Skeletal muscle tissue (tissue), 3 donors: ENCODE measurements at regions not wholly inside any gene's neighbourhood (a gene's known extent, or its start where the extent isn't known, plus 50 kb on each side); places are given as distances from the start of the nearest gene placed in this dataset.
"Not testable (repeated sequence)": the region's sequence is repeated elsewhere in the genome, so short reads cannot be mapped to it uniquely, and the experiment has no call there.

Experiments
- H3K27ac ChIP-seq: one replicate; pipeline ENCODE4 v1.7.0; 2013; ENCODE audit warnings: mild to moderate bottlenecking, low read depth, low read length, inconsistent platforms
- H3K27me3 ChIP-seq, 3 donors: one replicate each; pipeline ENCODE4 v1.7.0; 2013; ENCODE audit warnings: low read length in 3 of 3; ENCODE audit not compliant: control insufficient read depth in 3 of 3, insufficient read depth in 3 of 3
- H3K36me3 ChIP-seq, 3 donors: one replicate each; pipeline ENCODE4 v1.7.0; 2013; ENCODE audit warnings: low read length in 3 of 3; ENCODE audit not compliant: control insufficient read depth in 3 of 3, insufficient read depth in 3 of 3
- H3K4me1 ChIP-seq, 3 donors: one replicate each; pipeline ENCODE4 v1.7.0; 2013; ENCODE audit warnings: low read length in 3 of 3, mild to moderate bottlenecking in 3 of 3; ENCODE audit not compliant: control insufficient read depth in 3 of 3, insufficient read depth in 3 of 3
- H3K4me3 ChIP-seq, 3 donors: one replicate each; pipeline ENCODE4 v1.7.0; 2013; ENCODE audit warnings: low read length in 3 of 3
- H3K9ac ChIP-seq, 3 donors: one replicate each; pipeline ENCODE4 v1.7.0; 2013; ENCODE audit warnings: low read length in 3 of 3, mild to moderate bottlenecking in 3 of 3, moderate library complexity in 2 of 3, low read depth in 1 of 3
- H3K9me3 ChIP-seq, 3 donors: one replicate each; pipeline ENCODE4 v1.7.0; 2013; ENCODE audit warnings: low read length in 3 of 3; ENCODE audit not compliant: control insufficient read depth in 3 of 3
- donor health status: Osteomylitis.

GRCh38 chr20:29320216-29320949, 1937.1 kb upstream of the DEFB115 start:
- not testable (repeated sequence) for H3K27ac ChIP-seq
- H3K27me3 ChIP-seq = peaks cover 0 to 13% (median 3%) of the 10 kb centered on the region in 3 donors

GRCh38 chr20:29323631-29324515, 1933.6 kb upstream of the DEFB115 start:
- H3K4me1 ChIP-seq, H3K4me3 ChIP-seq, H3K27ac ChIP-seq, H3K36me3 ChIP-seq, H3K9me3 ChIP-seq, H3K9ac ChIP-seq: not testable (repeated sequence)
- H3K27me3 ChIP-seq = peaks cover 0 to 18% (median 3%) of the 10 kb centered on the region in 3 donors

More at GRCh38 chr20:29320216-29320949, 1937.1 kb upstream of the DEFB115 start:
- H3K9me3 ChIP-seq, H3K9ac ChIP-seq, H3K4me1 ChIP-seq, H3K36me3 ChIP-seq: not testable (repeated sequence)
- peak overlapping the region in 1 of 3 donors; percentile 23 for H3K4me3 ChIP-seq

- H3K36me3 ChIP-seq, H3K4me3 ChIP-seq, H3K27ac ChIP-seq, H3K9ac ChIP-seq, H3K9me3 ChIP-seq, H3K4me1 ChIP-seq: not testable (repeated sequence)
- peaks cover 0 to 18% (median 3%) of the 10 kb centered on the region in 3 donors for H3K27me3 ChIP-seq
Measured at GRCh38 chr20:29324516-29325303, 1932.8 kb upstream of the DEFB115 start.

- no peak overlapping the region for H3K27ac ChIP-seq
- peaks cover 0 to 3% (median 0%) of the 10 kb centered on the region in 3 donors for H3K9me3 ChIP-seq
- no peak overlapping the region for H3K4me3 ChIP-seq
- peaks cover 0 to 18% (median 3%) of the 10 kb centered on the region in 3 donors for H3K27me3 ChIP-seq
- no peak overlapping the region for H3K9ac ChIP-seq
- H3K36me3 ChIP-seq = no peaks in the 10 kb centered on the region
- H3K4me1 ChIP-seq = no peaks in the 10 kb centered on the region
Measured at GRCh38 chr20:29325304-29325640, 1932.2 kb upstream of the DEFB115 start.

DNA sequence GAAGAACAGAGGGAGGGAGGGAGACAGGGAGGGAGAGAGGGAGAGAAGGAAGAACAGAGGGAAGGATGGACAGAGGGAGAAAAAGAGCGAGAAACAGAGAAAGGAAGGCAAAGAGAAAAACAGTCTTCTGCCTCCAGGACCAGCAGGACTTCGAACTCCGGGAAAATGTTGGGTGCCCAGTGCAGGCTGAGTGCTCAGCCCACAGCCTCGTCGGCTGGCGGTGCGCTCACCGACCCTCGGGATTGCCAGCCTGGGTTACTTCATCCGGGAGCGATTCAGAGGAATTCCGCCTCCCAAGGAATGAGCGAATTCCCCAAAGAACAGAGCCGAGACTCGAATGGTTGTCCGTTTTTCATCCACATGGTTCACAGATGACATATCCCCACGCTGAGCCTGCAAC, 1931.7 kb upstream of the DEFB115 start:
- not testable (repeated sequence) for H3K27ac ChIP-seq, H3K9ac ChIP-seq, H3K4me3 ChIP-seq, H3K4me1 ChIP-seq, H3K9me3 ChIP-seq, H3K36me3 ChIP-seq
- H3K27me3 ChIP-seq = peaks cover 0 to 15% (median 3%) of the 10 kb centered on the region in 3 donors

DNA sequence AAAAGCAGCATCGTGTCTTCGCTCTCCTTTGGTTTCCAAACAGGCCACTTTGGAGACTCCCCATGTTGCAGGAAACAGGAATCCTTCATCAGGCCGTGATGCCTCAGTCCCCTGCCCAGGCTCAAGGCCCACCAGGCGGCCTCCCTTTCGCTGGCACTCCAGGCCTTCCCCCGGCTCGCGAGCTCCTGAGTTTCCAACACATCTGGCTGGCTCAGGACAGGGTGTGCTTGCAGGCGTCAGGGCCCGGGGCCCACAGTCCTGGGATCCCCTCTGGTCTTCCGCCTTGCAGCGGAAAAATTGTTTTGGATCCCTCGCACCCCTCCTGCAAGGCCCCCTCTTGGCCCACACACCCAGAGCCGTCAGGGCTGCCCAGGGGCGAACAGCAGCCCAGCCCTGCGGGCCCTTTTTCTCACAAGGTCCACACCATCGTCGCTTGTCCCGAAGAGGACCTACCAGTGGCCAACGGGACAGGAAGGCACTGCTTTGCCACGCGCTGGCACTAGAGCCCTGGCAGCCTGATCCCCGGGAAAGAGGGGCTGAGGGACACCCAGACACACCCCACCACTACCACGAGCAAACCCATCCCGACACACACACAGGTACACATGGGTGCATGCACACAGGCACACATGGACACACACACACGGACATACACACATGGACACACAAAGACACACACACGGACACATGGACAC, 1930.9 kb upstream of the DEFB115 start:
- no peak overlapping the region for H3K27ac ChIP-seq
- H3K4me1 ChIP-seq = no peaks in the 10 kb centered on the region
- no peaks in the 10 kb centered on the region for H3K36me3 ChIP-seq
- peaks cover 0 to 14% (median 3%) of the 10 kb centered on the region in 3 donors for H3K27me3 ChIP-seq
- H3K4me3 ChIP-seq = peak overlapping the region in 1 of 3 donors; percentile 13
- H3K9ac ChIP-seq = no peak overlapping the region
- H3K9me3 ChIP-seq = peaks cover 0 to 5% (median 0%) of the 10 kb centered on the region in 3 donors

- not testable (repeated sequence) for H3K36me3 ChIP-seq, H3K9me3 ChIP-seq, H3K4me3 ChIP-seq, H3K27ac ChIP-seq, H3K9ac ChIP-seq, H3K4me1 ChIP-seq
- peaks cover 0 to 14% (median 3%) of the 10 kb centered on the region in 3 donors for H3K27me3 ChIP-seq
Measured at GRCh38 chr20:29327600-29328420, 1929.7 kb upstream of the DEFB115 start.

GRCh38 chr20:29330429-29331115, 1926.9 kb upstream of the DEFB115 start:
- H3K4me1 ChIP-seq, H3K27me3 ChIP-seq: not testable (repeated sequence)

More at GRCh38 chr20:29330429-29331115, 1926.9 kb upstream of the DEFB115 start:
- not testable (repeated sequence) for H3K9me3 ChIP-seq, H3K4me3 ChIP-seq, H3K9ac ChIP-seq, H3K27ac ChIP-seq, H3K36me3 ChIP-seq
